DND-41 (cell line): ENCODE measurements at regions not wholly inside any gene's neighbourhood (a gene's known extent, or its start where the extent isn't known, plus 50 kb on each side); places are given as distances from the start of the nearest gene placed in this dataset.

Experiments used
- EZH2 ChIP-seq: IDR thresholded peaks from 3 replicates; pipeline ENCODE4 v1.6.1; 2012; ENCODE audit warnings: borderline replicate concordance, low read depth, mild to moderate bottlenecking, moderate library complexity, low read length, inconsistent platforms; ENCODE audit not compliant: severe bottlenecking
- TF ChIP-seq, protein P1 (sequence below): IDR thresholded peaks from 2 replicates; pipeline ENCODE4 v1.5.1; 2012; ENCODE audit warnings: borderline replicate concordance, low read length, moderate library complexity, mild to moderate bottlenecking; ENCODE audit not compliant: poor library complexity, severe bottlenecking; ENCODE audit errors: extremely low read depth

DNA sequence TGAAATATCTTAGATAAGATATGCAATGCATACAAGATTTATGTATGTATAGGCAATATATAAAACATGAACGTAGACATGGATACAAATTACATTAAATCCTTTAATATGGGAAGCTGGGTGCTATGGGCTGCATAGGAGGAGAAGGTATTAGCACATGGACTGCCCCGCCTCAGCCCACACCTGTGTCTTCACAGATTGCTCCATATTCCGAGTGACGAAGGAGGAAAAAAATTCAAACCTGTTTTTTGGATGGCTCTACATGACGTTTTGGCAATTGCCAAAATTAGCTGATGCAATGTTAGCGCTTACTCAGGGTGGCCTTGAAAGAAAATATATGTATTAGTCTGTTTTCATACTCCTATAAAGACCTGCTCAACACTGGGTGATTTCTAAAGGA, 223.4 kb upstream of the SLCO3A1 start:
- TF ChIP-seq, protein P1, sequence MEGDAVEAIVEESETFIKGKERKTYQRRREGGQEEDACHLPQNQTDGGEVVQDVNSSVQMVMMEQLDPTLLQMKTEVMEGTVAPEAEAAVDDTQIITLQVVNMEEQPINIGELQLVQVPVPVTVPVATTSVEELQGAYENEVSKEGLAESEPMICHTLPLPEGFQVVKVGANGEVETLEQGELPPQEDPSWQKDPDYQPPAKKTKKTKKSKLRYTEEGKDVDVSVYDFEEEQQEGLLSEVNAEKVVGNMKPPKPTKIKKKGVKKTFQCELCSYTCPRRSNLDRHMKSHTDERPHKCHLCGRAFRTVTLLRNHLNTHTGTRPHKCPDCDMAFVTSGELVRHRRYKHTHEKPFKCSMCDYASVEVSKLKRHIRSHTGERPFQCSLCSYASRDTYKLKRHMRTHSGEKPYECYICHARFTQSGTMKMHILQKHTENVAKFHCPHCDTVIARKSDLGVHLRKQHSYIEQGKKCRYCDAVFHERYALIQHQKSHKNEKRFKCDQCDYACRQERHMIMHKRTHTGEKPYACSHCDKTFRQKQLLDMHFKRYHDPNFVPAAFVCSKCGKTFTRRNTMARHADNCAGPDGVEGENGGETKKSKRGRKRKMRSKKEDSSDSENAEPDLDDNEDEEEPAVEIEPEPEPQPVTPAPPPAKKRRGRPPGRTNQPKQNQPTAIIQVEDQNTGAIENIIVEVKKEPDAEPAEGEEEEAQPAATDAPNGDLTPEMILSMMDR: no peak
- TF ChIP-seq EZH2: no peak
